ENCODE measurements at regions not wholly inside any gene's neighbourhood (a gene's known extent, or its start where the extent isn't known, plus 50 kb on each side); places are given as distances from the start of the nearest gene placed in this dataset.

DNA sequence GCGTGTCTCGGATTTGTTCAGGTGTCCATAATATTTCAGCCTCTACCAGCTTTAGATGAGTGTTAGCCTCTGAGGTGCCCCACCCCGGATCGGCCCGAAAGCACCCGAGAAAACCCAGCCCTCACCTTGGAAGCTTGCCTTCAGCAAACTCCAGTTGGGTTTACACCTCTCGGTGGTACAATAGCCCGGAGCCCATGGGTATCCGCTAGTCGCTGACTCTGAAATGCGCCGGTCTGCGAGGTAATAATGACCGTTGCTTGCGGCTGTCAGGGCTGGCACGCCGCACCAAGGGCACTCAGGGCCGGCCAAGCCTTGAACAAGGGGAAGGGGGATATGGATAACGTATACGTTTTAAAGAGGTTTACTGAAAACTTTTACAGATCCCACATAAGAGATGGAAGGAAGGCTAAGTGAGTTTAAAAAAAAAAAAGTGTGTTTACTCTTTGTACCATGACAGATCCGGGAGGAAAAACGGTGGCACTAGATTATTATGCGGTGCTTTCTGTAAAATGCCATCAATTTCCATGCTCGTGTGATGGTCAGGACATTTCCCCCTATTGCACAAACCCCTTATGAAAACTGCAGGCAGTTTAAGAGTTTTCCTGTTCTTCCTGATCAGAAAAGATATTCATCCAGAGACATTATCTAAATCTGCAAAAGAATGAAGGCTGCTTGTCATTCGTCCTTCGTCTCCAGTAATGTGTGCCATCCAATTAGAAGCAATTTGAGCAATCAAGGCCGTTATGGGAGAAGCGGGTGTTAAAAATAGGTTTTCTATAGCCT is 124.2 kb downstream of the TMEM161B start:
- no peak for DNase-seq (ENCODE audit: low read depth)

DNA sequence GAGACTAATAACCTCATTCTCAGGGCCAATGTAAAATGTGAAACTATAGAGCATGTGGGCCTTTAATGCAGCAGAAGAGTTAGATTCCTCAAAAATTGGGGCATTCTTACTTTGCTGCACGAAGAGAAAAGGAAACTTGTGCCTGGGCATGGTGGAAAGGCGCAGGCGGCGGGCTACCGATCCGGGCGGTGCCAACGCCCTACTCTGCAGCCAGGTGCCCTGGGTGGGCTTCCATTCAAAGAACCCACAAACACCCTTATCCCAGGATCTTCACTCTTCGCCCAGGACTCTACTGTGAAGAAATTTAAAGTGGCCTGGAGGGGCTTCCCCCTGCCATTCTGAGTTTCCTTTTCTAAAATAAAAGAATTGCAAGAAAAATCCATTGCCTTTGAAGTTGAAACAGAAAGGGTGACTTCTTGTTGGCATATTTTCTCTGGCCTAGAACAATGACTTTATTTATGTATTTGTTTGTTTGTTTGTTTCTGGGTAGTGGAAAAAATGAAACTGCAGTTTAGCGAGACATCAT is 124.9 kb downstream of the TMEM161B start:
- DNase-seq (ENCODE audit: low read depth): no peak

DNA sequence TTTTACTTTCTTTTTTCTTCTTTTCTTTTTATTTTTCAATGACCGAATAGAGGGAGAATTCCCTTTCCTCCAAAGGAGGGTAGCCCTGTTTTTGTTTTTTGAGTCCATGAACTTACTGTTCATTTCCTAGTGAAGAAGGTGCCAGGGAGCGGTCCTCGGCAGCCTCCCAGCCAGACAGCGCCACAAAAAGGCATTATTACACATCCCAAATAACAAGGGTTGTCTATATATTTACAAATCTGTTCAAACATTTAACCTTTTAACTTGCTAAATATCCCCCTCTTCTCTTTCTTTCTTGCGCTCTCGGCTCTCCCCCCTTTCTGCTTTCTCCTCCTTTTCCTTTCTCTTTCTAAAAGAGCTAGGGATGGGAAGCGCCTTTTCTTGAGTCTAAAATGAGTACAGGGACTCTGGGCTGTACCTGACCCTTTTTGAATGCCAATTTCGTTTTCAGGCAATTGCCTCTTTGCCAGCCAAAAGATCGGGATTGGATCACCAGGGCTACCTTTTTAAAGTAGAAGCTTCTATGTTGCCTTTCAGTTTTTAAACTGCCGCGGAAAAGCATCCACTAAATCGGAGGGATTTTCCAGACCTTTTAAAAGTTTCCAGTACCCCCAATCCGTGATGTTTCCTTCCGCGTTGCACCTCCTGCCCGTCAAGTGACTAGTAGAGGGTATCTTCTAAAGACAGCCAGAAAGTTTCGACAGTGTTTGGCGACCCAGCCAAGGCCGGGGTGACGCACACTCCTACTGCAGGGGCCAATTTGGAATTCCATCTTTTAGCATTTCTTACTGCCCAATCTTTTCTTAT is 125.6 kb downstream of the TMEM161B start:
- peak; percentile 3 for DNase-seq (ENCODE audit: low read depth)

DNA sequence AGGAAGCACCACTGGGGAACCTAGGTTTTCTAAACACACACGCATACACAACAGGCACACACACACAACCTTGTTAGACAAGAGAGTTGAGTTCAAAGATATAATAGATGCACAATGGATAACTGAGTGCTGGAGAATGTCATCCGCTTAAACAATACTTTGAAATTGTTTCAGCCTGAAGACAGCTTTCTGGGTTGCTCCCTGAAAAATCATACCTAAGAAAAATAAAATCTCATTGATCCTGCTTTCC is 126.1 kb downstream of the TMEM161B start:
- DNase-seq (ENCODE audit: low read depth): peak; percentile 1

DNA sequence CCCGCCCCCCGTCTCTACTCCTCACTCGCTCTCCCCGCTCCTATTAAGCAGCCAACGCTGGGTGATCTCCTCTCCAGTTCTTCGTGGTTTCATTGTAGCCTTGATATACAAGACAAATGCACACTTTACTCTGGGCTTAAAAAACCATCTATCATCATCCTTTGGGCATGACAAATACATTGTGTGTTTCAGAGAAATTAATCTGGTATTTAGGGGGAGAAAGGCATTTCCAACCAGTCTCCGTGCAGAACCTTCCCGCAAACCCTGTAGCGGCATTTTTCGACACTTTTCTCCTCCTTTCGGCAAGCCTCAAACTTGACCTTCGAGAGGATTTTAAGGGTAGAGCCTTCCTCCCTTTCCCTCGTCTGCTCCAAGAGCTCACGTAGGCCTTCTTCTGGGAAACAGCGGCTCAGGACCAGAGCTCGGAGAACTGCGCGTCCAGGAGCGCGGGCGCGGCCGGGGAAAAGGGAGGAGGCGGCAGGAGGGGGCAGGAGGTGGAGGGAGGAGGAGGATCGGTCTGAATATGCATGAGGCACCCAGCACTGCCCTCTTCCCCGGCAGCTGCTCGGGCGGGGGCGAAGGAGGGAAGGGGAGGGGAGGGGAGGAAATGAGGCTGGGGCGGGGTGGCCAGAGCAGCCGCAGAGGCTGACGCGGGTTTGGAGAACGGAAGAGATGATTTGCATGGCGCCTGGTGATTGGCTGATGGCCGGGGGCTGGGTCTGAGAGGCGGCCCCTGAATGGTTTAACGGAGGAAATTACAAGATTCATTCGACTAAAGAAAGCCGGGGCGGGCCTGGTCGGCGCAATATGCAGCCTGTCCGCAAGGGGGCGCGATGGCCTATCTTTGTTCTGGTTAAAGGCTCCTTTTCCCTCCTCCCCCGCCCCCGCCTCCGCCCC is 127.5 kb downstream of the TMEM161B start:
- peak; percentile 98 for DNase-seq (ENCODE audit: low read depth)

DNA sequence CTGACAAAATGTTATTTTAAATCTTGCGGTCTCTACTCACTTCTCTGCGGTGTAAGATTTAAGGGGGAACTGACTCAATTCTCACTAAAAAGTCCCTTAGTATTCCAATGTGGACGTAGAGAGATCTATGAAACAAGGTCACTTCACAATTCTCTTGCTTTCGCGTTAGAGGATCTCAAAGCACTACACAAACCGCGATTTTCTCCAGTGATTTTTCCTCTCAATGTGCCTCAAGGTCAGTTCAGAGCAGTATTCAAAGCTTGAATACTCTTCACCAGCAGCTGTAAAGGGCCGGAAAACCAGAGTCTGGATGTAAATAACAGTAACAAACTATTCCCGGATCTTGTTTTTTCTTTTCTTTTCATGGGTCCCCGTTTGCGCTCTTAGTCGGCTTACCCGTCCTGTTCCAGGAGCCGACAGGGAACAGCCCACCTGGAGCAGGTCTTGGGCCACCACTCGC is 128.2 kb downstream of the TMEM161B start:
- no peak for DNase-seq (ENCODE audit: low read depth)

DNA sequence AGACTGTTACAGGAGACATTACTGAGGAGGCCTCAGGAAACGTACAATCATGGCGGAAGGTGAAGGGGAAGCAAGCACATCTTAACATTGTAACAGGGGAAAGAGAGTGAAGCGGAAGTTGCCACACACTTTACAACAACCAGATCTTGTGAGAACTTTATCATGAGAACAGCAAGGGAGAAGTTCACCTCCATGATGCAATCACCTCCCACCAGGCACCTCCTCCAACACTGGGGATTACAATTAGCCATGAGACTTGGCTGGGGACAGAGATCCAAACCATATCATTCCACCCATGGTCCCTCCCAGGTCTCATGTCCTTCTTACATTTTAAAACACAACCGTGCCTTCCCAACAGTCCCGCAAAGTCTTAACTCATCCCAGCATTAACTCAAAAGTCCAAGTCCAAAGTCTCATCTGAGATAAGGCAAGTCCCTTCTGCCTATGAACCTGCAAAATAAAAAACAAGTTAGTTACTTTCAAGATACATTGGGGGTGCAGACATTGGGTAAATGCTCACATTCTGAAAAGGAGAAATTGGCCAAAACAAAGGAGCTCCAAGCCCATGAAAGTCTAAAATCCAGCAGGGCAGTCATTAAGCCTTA is 138.3 kb downstream of the TMEM161B start:
- no peak for DNase-seq (ENCODE audit: low read depth)

DNA sequence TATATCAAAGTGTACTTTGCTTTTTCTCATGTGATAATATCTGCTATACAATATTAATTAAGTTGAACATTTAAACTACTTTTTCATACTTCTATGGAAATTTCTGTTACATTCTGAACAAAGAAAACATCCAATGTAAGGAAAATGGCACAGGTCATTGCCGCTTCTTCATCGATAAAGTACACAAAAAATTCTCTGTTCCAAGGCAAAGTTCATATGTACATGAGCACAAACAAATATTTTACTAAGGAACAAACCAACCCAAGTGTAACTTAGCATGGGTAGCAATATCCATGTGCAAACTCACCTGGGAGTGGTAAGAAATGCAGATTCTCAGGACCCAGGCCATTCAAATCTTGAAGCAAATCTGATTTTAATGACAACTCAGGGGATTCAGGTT is 139.8 kb downstream of the TMEM161B start:
- DNase-seq (ENCODE audit: low read depth): no peak

DNA sequence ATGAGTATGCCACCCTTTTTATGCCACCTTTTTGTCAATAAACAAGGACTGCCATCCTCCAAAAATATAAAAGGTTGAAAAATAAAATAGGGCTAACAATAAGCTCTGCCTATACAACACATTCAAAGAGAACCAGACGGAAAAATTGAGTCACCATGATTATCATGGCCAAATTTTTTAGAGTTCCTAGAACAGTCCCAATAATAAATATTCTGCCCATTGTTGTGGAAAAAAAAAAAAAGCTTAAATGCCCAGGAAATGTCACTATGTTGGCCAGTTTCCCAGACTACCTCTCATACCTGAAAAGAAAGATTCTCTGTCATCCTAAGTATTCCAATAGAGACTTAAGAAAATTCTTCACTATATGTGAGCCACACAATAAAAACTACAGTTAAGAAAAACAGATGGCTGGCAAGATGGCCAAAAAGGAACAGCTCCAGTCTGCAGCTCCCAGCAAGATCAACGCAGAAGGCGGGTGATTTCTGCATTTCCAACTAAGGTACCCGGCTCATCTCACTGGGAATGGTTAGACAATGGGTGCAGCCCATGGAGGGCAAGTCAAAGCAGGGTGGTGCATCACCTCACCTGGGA is 149.0 kb downstream of the TMEM161B start:
- no peak for DNase-seq (ENCODE audit: low read depth)

DNA sequence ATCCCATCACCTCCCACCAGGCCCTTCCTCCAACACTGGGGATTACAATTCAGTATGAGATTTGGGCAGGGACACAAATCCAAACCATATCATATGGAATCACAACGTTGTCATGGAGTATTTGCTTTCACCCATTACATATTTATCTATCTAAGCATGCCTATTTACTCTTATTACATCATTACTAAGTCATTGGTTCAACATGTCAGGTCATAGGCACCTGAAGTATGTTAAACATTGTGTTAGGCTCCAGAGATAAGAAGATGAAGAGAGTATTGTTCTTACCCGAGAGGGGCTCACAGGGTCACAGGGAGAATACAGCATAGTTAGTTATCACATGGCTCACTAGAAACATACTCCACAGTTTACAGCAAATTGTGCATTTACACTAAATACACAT is 150.5 kb downstream of the TMEM161B start:
- no peak for DNase-seq (ENCODE audit: low read depth)

DNA sequence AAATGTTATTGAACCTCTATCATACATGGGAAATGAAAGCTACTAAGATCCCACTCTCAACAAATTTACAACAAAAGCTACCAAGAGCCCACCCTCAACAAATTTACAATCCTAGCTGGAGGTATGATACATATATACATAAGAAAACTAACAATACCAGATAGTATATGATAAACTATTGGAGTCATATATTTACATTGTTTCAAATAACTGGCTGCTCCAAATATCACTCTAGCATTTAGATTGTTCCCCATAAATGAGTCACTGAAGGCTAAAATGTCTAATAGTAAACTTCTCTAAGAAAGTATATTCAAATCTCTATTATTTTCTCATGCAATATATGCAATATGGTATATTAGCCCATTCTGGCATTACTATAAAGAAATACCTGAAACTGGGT is 151.1 kb downstream of the TMEM161B start:
- no peak for DNase-seq (ENCODE audit: low read depth)

DNA sequence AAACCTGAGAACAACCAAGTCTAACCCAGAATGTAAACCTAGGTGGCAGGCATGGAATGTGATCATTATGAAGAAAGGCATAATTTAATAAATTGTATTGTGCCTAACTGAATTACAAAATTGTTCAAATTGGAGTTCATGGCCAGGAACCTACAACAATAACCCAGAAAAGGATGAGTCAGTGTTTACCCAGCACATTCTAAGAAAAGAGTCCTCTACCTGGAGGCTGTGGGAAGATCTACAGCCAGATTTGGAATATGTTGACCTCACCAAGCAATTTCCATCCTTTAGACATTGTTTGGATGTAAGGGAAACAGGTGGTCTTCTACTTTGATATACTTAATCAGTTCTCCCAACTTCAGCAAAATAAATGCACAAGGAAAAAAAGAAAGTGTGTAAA is 152.2 kb downstream of the TMEM161B start:
- no peak for DNase-seq (ENCODE audit: low read depth)

DNA sequence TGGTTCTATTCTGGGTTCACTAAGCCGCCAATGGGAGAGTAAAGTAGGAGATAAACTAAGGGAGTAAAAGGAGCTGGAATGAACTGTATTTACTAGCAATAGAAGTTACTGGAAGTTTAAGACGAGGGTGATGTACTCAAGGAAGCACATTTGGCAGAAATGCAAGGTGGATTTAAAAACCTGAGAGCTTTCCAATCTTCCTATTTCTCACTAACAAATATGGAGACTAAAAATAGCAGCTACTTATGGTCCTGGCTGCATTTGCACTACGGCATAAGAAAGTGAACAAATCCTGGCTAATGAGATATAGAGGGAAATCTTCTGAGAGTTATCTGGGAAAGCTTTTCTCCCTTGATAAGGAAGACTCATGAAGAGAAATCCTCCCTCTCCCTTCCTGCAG is 153.4 kb downstream of the TMEM161B start:
- no peak for DNase-seq (ENCODE audit: low read depth)

DNA sequence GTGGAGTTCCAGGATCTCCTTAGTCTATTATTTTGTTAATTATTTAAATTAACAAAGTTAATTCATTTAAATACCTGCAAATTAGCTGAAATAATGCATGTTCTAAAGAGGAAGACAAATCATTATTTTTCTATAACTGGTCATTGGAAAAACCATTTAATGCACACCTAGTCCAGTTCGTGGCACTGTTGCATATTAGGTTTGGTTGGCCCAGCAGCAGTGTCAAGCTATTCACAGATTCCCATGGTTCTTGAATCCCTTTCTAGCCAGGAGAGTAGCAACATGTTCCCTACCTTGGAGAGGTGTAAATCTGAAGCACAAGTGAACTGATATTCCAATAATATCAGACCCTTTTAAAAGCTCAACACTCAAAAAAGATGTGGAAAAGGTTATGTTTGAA is 155.2 kb downstream of the TMEM161B start:
- no peak for DNase-seq (ENCODE audit: low read depth)

DNA sequence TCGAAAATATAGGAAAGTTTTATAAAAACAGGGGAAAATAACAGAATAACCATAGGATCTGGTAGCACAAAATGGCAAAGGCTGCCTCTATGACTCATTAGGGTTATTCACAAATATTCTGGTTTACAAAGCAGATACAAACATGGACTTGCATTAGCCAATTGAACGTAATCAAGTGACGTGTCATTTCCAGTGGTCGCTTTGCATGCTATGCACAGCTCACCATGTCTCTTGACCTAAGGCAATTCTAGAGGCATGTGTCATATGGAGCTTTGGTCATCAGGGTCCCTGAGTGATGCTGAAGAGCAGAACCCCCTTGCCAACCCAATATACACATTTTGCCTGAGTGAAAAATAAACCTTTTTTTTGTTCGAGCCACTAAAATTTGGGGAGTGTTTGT is 158.8 kb downstream of the TMEM161B start:
- DNase-seq (ENCODE audit: low read depth): no peak

DNA sequence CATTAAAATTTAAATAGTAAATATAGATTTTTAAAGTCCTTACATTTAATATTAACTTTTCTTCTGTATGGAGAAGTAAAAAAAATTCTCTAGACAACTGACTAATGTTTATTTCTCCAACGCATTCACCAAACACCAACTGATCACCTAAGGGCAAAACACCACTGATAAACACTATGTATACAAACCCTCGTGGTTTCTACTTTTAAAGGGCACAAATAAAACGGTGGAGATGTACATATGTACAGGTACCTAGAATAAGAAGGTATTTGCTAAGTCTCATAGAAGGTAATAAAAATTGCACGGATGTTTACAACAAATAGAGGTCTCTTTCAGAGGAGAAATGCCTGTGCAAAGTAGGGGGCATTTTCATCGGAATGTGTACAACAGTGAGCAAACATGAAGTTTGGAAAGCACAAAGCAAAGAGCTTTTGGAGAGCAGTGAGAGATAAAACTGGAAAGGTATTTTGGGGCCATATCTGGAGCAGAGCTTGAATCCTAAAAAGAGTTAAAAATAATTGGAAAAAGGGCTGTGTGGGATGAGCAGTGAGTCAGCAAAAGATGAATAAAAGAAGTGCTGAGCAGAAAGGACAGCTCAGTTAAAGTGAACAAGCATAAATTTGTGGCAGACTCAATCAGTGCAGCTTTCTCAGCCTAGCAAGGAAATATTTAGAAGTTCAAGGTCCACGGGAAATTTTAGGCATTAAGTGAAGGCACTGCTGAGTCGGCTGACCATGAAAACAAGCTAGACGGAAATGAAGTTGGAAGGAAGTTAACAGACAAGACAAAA is 160.0 kb downstream of the TMEM161B start:
- DNase-seq (ENCODE audit: low read depth): no peak

DNA sequence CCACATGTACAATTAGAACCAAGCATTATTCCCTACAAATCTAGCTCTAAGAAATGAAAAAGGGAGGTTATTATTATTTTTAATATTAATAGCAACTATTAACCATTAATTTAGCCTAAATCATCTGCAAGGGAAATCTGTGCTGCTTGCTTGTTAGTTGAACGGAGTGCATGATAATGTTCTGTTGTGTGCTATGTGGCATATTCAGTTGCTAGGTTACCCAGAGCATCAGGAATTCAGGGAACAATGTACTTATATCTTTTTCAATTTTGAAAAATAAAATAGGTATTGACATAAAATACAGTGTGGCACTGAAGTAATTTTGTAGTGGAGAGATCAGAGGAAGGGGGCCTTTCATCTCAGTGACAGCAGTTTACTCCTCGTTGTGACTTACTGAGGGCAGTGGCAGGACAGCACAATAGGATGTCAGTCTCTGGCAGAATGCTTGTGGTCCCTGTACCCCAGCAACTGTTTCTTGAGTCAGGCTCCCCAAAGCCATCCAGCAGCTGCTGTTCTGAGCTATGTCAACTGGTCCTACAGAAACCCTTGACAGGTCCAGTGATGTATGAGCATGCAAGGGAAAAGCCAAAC is 173.6 kb downstream of the TMEM161B start:
- DNase-seq (ENCODE audit: low read depth): no peak

DNA sequence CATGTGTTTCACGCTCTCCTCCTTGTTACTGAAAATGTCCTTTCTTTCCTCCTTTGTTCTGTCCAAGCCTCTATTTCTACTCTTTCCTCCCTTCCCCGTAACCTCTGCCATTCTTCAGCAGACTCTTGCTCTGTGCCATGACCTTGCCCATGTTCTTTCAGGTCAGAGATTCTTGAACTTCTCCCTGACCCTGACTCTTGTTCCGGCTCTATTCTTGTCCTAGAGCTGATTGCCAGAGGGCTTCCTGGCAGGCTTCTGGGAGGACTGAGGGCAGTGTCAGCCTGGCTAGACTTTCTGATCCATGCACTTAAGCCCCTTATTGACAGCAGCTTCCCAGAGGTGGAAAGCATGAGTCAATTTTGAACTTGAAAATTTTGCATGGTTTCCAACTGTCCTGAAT is 174.2 kb downstream of the TMEM161B start:
- DNase-seq (ENCODE audit: low read depth): no peak

DNA sequence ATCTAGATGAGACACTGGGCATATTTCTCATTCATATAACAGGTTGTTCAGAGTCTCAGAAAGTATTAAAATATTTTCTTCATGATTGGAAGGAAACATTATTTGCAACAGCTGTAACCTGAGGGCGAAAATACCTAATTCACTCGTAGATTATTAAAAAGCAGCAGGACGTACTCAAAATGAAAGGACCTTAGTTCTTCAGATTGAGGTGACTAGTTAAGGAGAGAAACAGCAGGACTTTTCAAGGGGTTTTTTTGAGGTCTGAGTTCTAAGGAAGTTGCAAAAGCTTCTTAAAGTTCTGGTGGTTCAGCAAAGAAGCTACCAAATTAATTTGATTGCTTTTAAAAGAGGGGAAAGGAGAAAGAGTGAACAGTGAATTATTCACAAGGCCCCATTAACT is 174.9 kb downstream of the TMEM161B start:
- DNase-seq (ENCODE audit: low read depth): no peak

DNA sequence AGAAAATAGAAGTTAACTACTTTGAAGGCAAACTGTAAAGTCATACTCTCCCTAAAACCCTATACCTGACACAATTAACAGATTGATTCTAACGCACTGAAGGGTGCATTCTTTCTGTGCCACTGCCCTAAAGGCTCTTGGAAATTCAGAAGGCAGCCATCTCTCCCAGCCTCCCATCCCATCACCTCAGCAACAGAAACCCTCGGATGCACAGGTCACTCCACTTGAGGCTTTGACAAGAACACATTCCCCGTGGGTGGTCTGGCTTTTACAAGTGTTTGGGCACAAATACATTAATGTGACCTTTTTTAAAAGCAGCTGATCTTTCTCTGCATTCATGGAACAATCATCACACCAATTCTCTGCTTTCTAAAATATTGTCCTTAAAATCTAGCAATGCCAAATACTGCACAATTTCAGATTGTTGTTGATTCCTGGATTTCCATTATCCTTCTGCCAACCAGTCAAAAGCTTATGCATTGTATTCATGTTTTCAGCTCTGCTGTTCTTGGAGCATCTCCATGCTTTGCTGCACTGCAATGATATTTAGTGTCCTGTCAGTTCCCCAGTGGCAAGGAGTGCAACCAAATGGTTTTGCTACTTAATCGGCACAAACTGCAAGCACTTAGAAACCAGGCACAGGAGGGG is 175.6 kb downstream of the TMEM161B start:
- no peak for DNase-seq (ENCODE audit: low read depth)
